T1000 (cell line): ENCODE measurements at regions not wholly inside any gene's neighbourhood (a gene's known extent, or its start where the extent isn't known, plus 50 kb on each side); places are given as distances from the start of the nearest gene placed in this dataset.

ENCODE experiments used
- DNase-seq: peaks from one replicate; lab custom pipeline; 2025; ENCODE audit warnings: mixed read lengths; lab: John Stamatoyannopoulos, UW

DNA sequence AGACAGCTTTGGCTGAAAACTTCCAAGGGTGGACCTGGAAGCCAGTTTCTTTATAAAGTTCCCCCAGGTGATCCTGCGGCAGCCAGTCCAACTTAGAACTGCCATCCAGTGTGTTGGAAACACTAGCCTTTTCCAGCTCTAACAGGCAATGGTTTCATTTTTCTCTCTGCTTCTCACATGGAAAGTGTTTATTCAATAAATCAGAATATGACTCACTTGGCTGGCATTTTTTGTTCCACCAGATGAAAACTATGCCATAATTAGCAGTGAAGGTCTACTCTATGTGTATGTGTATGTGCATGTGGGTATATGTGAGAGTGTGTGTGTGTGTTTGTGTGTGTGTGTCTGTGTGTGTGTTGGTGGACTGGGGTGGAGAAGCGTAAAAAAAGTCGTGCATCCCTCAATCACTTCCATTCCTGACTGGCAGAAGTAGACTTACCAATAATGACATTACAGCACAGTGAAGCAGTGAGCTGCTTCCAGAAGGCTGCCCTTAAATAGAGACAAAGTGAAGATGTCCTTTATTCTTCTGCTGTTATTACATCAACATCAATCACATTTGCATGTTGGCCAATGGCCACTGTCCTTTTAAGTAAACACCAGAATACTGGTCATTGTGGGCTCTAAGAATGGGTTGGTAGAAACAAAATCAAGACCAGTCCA lies 90.9 kb upstream of the SETBP1 start:
- no peak for DNase-seq

- no peak for DNase-seq
Observed at GRCh38 chr18:44590956-44591670, 89.6 kb upstream of the SETBP1 start.

DNA sequence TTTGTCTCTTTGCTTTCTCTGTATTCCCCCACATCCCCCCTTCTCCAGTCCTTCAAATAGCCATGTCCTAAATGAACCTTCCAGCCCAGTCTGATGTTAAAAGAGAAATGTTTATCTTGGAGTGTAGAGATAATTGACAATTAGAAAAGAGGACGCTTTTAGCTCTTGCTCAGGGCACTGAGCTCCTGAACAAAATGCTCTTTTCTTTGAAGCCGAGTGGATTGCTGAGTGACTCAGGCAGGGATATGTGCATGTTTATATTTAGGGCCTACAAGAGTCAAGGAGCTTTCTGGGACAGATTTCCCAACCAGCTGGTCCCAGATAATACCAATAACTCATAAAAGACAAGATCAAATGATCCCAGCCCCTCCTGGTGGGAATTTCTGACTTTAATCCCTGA lies 88.0 kb upstream of the SETBP1 start:
- no peak for DNase-seq

- no peak for DNase-seq
Observed at GRCh38 chr18:44594799-44595467, 85.8 kb upstream of the SETBP1 start.

GRCh38 chr18:44597797-44598196 lies 82.9 kb upstream of the SETBP1 start:
- DNase-seq, result no peak

GRCh38 chr18:44598514-44598913 lies 82.2 kb upstream of the SETBP1 start:
- no peak for DNase-seq

GRCh38 chr18:44599412-44599811 lies 81.3 kb upstream of the SETBP1 start:
- DNase-seq, result no peak

GRCh38 chr18:44601447-44601846 lies 79.2 kb upstream of the SETBP1 start:
- DNase-seq, result peak; percentile 11

- no peak for DNase-seq
Observed at GRCh38 chr18:44602380-44602779, 78.3 kb upstream of the SETBP1 start.

DNA sequence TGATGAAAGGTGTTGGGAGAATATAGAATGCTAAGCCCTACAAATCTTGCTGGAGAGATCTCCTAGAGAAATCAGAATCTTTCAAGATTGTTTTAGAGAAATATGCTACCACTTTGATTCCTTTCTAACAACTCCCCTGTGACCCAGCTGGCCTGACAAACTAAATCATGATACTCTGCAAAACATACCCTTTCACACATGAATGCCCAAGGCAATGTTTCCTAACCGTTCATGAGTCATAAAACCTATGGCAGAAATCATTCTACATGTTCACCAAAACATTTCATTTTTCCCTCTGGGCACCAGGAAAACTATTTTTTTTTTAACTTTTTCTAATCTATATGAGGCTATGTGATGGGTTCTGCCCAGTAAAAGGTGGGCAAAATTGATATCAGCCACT lies 77.8 kb upstream of the SETBP1 start:
- DNase-seq, result no peak

GRCh38 chr18:44609181-44609941 lies 71.3 kb upstream of the SETBP1 start:
- DNase-seq, result no peak

DNA sequence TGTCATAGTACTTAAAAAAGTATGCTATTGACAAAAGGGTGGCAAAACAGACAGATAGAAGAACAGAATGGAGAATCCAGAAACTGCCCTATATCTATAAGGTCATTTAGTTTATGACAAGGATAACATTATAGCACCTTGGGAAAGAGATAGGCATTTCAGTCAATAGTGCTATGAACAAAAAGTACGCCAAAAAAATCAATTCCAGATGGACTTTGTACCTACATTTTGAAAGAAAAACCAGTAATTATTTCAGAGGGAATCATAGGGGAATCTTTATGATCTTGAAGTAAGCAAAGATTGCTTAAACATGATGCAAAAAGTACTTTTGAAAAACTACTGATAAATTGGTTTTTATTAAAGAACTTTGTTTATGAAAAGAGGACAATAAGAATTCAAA lies 59.9 kb upstream of the SETBP1 start:
- DNase-seq, result no peak

GRCh38 chr18:44624052-44624451 lies 56.6 kb upstream of the SETBP1 start:
- no peak for DNase-seq

DNA sequence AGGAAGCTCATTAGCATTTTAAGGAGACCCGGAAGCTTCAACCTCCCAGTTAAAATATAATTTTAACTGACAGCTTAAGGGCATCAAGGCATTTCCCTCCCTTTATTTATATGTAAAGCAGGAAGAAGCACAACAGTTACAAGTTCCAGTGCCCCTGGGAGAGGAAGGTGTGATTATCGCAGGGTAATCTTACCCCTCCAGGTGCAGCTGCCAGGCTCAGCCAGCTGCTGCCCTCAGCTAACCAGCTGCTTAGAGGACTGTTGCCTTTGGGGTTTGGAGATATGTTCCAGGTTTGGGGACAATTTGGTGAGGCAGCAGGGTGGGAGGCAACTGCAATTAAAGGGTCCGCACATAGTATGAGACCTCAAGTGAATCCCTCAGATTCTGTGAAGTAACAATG lies 55.3 kb upstream of the SETBP1 start:
- no peak for DNase-seq

DNA sequence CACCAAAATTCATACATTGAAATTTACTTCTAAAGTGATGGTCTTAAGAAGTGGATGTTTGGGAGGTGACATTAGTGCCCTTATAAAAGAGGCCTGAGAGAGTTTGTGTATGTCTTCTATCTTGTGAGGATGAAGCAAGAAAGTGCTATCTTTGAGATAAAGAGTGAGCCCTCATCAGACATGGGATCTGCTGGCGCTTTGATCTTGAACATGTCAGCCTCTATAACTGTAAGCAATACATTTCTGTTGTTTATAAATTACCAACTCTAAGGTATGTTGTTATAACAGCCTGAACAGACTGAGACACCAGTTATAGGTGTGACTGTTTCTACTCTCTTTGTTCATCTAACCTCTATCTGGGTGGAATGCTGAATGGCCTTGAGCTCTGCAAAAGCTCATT lies 54.5 kb upstream of the SETBP1 start:
- no peak for DNase-seq

DNA sequence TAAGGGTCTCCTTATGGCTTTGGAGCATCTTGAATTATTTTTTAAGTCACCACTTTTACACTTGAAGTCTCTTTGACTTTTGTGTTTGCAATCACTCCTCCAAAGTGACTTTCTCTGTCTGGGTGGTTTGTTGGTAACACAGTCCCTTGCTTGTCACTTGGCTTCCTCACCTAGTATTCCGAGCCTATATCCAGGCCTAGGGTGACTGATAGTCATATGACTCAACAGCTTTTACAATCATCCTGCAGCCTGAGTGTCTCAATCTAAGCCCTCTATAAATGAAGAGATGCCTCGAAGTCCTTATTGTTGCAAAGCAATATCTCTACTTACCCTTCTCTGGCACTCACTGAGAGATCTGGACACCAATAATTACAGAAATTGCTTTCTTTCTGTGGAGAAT lies 53.9 kb upstream of the SETBP1 start:
- DNase-seq, result no peak

DNA sequence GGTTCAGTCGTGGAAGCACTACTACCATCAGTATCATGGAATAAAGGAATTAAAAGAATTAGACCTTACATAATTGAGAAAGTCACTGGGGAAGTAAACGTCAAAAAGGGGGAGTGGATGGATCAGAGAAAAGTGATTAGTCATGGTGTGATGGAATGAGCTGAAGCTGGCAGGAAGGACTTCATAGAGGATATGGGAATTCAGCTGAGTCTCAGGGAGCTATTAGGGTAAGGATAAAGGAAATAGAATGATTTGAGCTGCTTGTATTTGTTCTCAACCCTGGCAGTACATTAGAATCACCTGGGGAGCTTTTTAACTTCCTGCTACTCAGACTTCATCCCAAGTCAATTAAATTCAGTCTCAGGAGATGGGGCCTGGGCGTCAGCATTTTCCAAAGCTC lies 53.4 kb upstream of the SETBP1 start:
- no peak for DNase-seq

DNA sequence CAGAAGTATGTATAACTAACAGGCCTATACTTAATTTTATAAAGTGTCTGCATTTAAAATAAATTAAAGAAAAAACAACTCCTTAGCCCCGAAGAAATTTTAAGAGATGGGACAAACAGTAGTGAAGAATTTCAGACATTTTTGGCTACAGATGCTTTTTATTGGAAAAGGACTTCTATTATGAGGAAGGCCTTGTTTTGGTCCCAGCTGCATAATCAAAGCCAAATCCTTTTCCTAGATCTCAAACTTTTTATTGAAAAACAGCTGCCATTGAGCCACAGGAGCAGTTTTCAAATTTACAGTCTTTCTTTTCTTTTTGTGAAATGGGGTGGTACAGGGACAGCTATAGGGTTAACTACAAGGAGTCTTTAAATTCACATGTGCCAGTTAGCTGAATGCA lies 51.3 kb upstream of the SETBP1 start:
- DNase-seq, result no peak

- no peak for DNase-seq
Observed at GRCh38 chr18:44630118-44630517, 50.6 kb upstream of the SETBP1 start.
